Stimulated activated CD8-positive, alpha-beta memory T cell treated with anti-CD3 and anti-CD28 coated beads, Interleukin-4, amount 100 ng/mL, for 4 hours (primary cell): ENCODE measurements at regions not wholly inside any gene's neighbourhood (a gene's known extent, or its start where the extent isn't known, plus 50 kb on each side); places are given as distances from the start of the nearest gene placed in this dataset.

ENCODE experiments used
- DNase-seq, 2 donors: peaks; one replicate each; pipeline ENCODE4 v3.0.0-alpha.2; 2020; ENCODE audit warnings: low read depth in 2 of 2, low spot score in 1 of 2

GRCh38 chr1:29746076-29746665 lies 509.8 kb downstream of the PTPRU start:
- DNase-seq = no peak

GRCh38 chr1:29744684-29745490 lies 508.6 kb downstream of the PTPRU start:
- DNase-seq = no peak

GRCh38 chr1:29743931-29744330 lies 507.6 kb downstream of the PTPRU start:
- DNase-seq = no peak

GRCh38 chr1:29743264-29743663 lies 506.9 kb downstream of the PTPRU start:
- no peak for DNase-seq

- no peak for DNase-seq
These were observed 502.9 kb downstream of the PTPRU start for GRCh38 chr1:29739176-29739575.

GRCh38 chr1:29736582-29737188 lies 500.4 kb downstream of the PTPRU start:
- DNase-seq = no peak

GRCh38 chr1:29732453-29732852 lies 496.1 kb downstream of the PTPRU start:
- no peak for DNase-seq

- DNase-seq = no peak
These were observed 494.3 kb downstream of the PTPRU start for GRCh38 chr1:29730623-29731022.

GRCh38 chr1:29729281-29729680 lies 493.0 kb downstream of the PTPRU start:
- DNase-seq = no peak

- DNase-seq = no peak
These were observed 492.4 kb downstream of the PTPRU start for GRCh38 chr1:29728703-29729102.

- no peak for DNase-seq
These were observed 488.9 kb downstream of the PTPRU start for GRCh38 chr1:29725262-29725661.

- DNase-seq = no peak
These were observed 486.3 kb downstream of the PTPRU start for GRCh38 chr1:29722598-29722997.

GRCh38 chr1:29719253-29719652 lies 482.9 kb downstream of the PTPRU start:
- no peak for DNase-seq

GRCh38 chr1:29718791-29719190 lies 482.5 kb downstream of the PTPRU start:
- DNase-seq = no peak

GRCh38 chr1:29716306-29716705 lies 480.0 kb downstream of the PTPRU start:
- DNase-seq = no peak

GRCh38 chr1:29713857-29714256 lies 477.5 kb downstream of the PTPRU start:
- no peak for DNase-seq

- DNase-seq = no peak
These were observed 476.5 kb downstream of the PTPRU start for GRCh38 chr1:29712801-29713200.

- no peak for DNase-seq
These were observed 475.9 kb downstream of the PTPRU start for GRCh38 chr1:29712284-29712651.

GRCh38 chr1:29711582-29712283 lies 475.4 kb downstream of the PTPRU start:
- no peak for DNase-seq

- DNase-seq = no peak
These were observed 473.5 kb downstream of the PTPRU start for GRCh38 chr1:29709704-29710280.
